Gastrocnemius medialis (tissue), 4 donors: ENCODE measurements at regions not wholly inside any gene's neighbourhood (a gene's known extent, or its start where the extent isn't known, plus 50 kb on each side); places are given as distances from the start of the nearest gene placed in this dataset.

Experiments used
- ATAC-seq, 2 donors: fragments of 150-250 bp; one replicate each; pipeline ENCODE4 v1.9.1; 2016
- DNase-seq, 2 donors: peaks; one replicate each; pipeline ENCODE4 v3.0.0-alpha.2; 2019
- H3K27ac ChIP-seq, 4 donors: fragments of 200-600 bp; sonication (generic); 1 replicate in 1 of 4; 2 replicates in 3 of 4; pipeline ENCODE4 v1.5.1; 2016 to 2018; ENCODE audit warnings: mild to moderate bottlenecking in 2 of 4, moderate library complexity in 1 of 4
- H3K27me3 ChIP-seq, 3 donors: fragments of 200-600 bp; sonication (generic) in 2 of 3; 1 replicate in 1 of 3; 2 replicates in 2 of 3; pipeline versions ENCODE4 v1.5.1 to v1.6.0; 2016 to 2019; ENCODE audit warnings: mild to moderate bottlenecking in 1 of 3, moderate library complexity in 1 of 3
- H3K36me3 ChIP-seq, 2 donors: fragments of 200-600 bp; sonication (generic) in 1 of 2; one replicate each; pipeline ENCODE4 v1.5.1; 2017 to 2018
- H3K4me1 ChIP-seq, 2 donors: fragments of 200-600 bp; sonication (generic) in 1 of 2; one replicate each; pipeline ENCODE4 v1.5.1; 2016 to 2017; ENCODE audit warnings: mild to moderate bottlenecking in 2 of 2
- H3K4me3 ChIP-seq, 4 donors: fragments of 200-600 bp; sonication (generic) in 3 of 4; 1 replicate in 1 of 4; 2 replicates in 3 of 4; pipeline ENCODE4 v1.5.1; 2016 to 2019; ENCODE audit warnings: mild to moderate bottlenecking in 2 of 4
- H3K9me3 ChIP-seq, 3 donors: fragments of 200-600 bp; sonication (generic) in 2 of 3; 1 replicate in 1 of 3; 2 replicates in 2 of 3; pipeline ENCODE4 v1.5.1; 2016 to 2019
- POLR2A ChIP-seq, 2 donors: fragments of 450-650 bp; IDR thresholded peaks; one replicate each; pipeline ENCODE4 v1.6.1; 2017; ENCODE audit warnings: antibody characterized with exemption in 2 of 2, mild to moderate bottlenecking in 2 of 2, moderate library complexity in 2 of 2
- in situ Hi-C, 4 donors: fragments of 200-750 bp; cut with MboI; loops; one replicate each; pipeline versions ENCODE4 v1.15.0 to v1.8.0; 2017; ENCODE audit warnings: low sequenced_read_pairs in 4 of 4
- intact Hi-C: fragments of 100-400 bp; cut with DNase I; formaldehyde crosslinking; loops from one replicate; pipeline ENCODE4 v1.15.1; 2023; ENCODE audit warnings: low total_unique reads
- TF ChIP-seq, protein P1 (sequence below), 5 experiments: fragments of 450-650 bp in 3 of 5; fragments of 200-600 bp in 2 of 5; sonication (generic) in 2 of 5; IDR thresholded peaks in 4 of 5; conservative IDR thresholded peaks in 1 of 5; 1 replicate in 4 of 5; 2 replicates in 1 of 5; pipeline ENCODE4 v1.5.1; 2016 to 2019; ENCODE audit warnings: antibody characterized with exemption in 5 of 5, mild to moderate bottlenecking in 3 of 5, moderate library complexity in 3 of 5

DNA sequence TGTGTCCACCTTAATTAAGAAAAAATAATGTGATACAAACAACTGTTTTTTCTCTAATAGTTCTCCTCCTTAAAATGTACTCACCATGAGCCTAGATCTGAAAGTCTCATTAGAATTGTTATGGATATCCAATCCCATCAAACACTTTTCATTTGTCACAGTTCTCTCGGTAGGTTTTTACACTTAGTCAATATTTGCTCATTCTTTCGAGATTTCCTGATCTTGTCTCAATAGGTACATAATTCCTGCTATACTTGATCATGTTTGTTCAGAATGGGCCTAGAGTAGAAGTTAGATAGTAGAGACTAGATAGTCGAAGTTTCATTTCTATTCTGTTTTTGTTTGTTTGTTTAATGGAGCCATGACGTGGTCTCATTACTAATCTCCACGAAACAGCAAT is 2005.7 kb downstream of the NCAM2 start:
- intact Hi-C loops (no loop called here), in situ Hi-C loops (no loop called here)
- no peak overlapping the region for H3K27ac ChIP-seq
- H3K9me3 ChIP-seq: no peaks in the 10 kb centered on the region
- ATAC-seq: no peak
- H3K4me1 ChIP-seq: no peaks in the 10 kb centered on the region
- no peaks in the 10 kb centered on the region for H3K27me3 ChIP-seq
- H3K4me3 ChIP-seq: no peak overlapping the region
- DNase-seq: no peak
- TF ChIP-seq, protein P1, sequence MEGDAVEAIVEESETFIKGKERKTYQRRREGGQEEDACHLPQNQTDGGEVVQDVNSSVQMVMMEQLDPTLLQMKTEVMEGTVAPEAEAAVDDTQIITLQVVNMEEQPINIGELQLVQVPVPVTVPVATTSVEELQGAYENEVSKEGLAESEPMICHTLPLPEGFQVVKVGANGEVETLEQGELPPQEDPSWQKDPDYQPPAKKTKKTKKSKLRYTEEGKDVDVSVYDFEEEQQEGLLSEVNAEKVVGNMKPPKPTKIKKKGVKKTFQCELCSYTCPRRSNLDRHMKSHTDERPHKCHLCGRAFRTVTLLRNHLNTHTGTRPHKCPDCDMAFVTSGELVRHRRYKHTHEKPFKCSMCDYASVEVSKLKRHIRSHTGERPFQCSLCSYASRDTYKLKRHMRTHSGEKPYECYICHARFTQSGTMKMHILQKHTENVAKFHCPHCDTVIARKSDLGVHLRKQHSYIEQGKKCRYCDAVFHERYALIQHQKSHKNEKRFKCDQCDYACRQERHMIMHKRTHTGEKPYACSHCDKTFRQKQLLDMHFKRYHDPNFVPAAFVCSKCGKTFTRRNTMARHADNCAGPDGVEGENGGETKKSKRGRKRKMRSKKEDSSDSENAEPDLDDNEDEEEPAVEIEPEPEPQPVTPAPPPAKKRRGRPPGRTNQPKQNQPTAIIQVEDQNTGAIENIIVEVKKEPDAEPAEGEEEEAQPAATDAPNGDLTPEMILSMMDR (IDR thresholded peaks at IDR 0.05 in 4 of 5, conservative IDR thresholded peaks at IDR 0.05 in 1 of 5): no peak
- TF ChIP-seq POLR2A (IDR thresholded peaks at IDR 0.05): no peak
- H3K36me3 ChIP-seq: no peaks in the 10 kb centered on the region

DNA sequence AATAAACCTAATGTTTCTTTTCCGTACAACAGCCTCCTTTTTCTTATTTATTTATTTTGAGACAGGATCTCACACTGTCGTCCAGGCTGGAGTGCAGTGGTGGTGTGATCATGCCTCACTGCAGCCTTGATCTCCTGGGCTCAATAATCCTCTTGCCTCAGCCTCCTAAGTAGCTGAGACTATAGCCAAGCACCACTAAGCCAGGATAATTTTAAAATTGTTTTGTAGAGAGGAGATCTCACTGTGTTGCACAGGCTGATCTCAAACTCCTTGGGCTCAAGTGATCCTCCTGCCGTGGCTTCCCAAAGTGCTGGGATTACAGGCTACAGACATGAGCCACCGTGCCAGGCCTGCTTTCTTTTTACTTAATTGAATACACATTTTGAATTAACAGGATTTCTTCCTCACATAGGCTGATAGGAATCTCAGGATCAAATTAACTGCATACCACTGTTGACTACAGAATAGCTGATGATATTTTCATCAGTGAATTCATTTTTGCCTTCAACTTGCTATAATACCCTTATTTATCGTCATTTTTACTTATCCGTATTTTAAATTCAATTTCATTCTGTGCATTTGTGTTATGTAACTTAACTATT is 2010.5 kb downstream of the NCAM2 start:
- TF ChIP-seq, protein P1 (IDR thresholded peaks at IDR 0.05 in 4 of 5, conservative IDR thresholded peaks at IDR 0.05 in 1 of 5): no peak
- no peak for TF ChIP-seq POLR2A (IDR thresholded peaks at IDR 0.05)
- ATAC-seq (no peak), DNase-seq (no peak)
- Histone ChIP-seq H3K4me1 (no peaks in the 10 kb centered on the region), H3K36me3 (no peaks in the 10 kb centered on the region), H3K27ac (no peak overlapping the region), H3K9me3 (no peaks in the 10 kb centered on the region), H3K27me3 (no peaks in the 10 kb centered on the region), H3K4me3 (no peak overlapping the region)
- in situ Hi-C loops (no loop called here), intact Hi-C loops (no loop called here)

- ATAC-seq: no peak
- no peak overlapping the region for H3K4me3 ChIP-seq
- H3K27me3 ChIP-seq: no peaks in the 10 kb centered on the region
- H3K9me3 ChIP-seq: no peaks in the 10 kb centered on the region
- H3K4me1 ChIP-seq: no peaks in the 10 kb centered on the region
- no peak overlapping the region for H3K27ac ChIP-seq
- DNase-seq: no peak
- intact Hi-C loops: no loop called here
- TF ChIP-seq, protein P1 (IDR thresholded peaks at IDR 0.05 in 4 of 5, conservative IDR thresholded peaks at IDR 0.05 in 1 of 5): no peak
- TF ChIP-seq POLR2A (IDR thresholded peaks at IDR 0.05): no peak
- no peaks in the 10 kb centered on the region for H3K36me3 ChIP-seq
- in situ Hi-C loops: no loop called here
Observed at GRCh38 chr21:23009360-23009759, 2011.2 kb downstream of the NCAM2 start.

GRCh38 chr21:23014021-23014420 is 2015.8 kb downstream of the NCAM2 start:
- Histone ChIP-seq H3K4me1 (no peaks in the 10 kb centered on the region), H3K36me3 (no peaks in the 10 kb centered on the region), H3K27ac (no peak overlapping the region), H3K27me3 (no peaks in the 10 kb centered on the region), H3K9me3 (no peaks in the 10 kb centered on the region), H3K4me3 (no peak overlapping the region)
- in situ Hi-C loops (no loop called here), intact Hi-C loops (no loop called here)
- no peak for DNase-seq
- no peak for TF ChIP-seq POLR2A (IDR thresholded peaks at IDR 0.05)
- TF ChIP-seq, protein P1 (IDR thresholded peaks at IDR 0.05 in 4 of 5, conservative IDR thresholded peaks at IDR 0.05 in 1 of 5): no peak
- no peak for ATAC-seq

GRCh38 chr21:23016617-23017016 is 2018.4 kb downstream of the NCAM2 start:
- H3K4me1 ChIP-seq: no peaks in the 10 kb centered on the region
- DNase-seq (no peak), ATAC-seq (no peak)
- no peaks in the 10 kb centered on the region for H3K36me3 ChIP-seq
- intact Hi-C loops: no loop called here
- TF ChIP-seq, protein P1 (IDR thresholded peaks at IDR 0.05 in 4 of 5, conservative IDR thresholded peaks at IDR 0.05 in 1 of 5): no peak
- TF ChIP-seq POLR2A (IDR thresholded peaks at IDR 0.05): no peak
- no peak overlapping the region for H3K27ac ChIP-seq
- no peak overlapping the region for H3K4me3 ChIP-seq
- no peaks in the 10 kb centered on the region for H3K27me3 ChIP-seq
- in situ Hi-C loops: no loop called here
- no peaks in the 10 kb centered on the region for H3K9me3 ChIP-seq
